H1 (cell line): ENCODE measurements at regions not wholly inside any gene's neighbourhood (a gene's known extent, or its start where the extent isn't known, plus 50 kb on each side); places are given as distances from the start of the nearest gene placed in this dataset.

Source experiments
- ATF2 ChIP-seq: IDR thresholded peaks from 2 replicates; pipeline ENCODE4 v1.6.1; 2012; ENCODE audit warnings: low read length, inconsistent platforms
- CBX5 ChIP-seq: fragments of 300-800, 300-1000 bp; sonication (generic); IDR thresholded peaks from 2 replicates; pipeline ENCODE4 v1.7.1; 2016; ENCODE audit warnings: antibody characterized with exemption, low read length, low read depth
- CTCF ChIP-seq, 3 experiments: IDR thresholded peaks; 1 replicate in 2 of 3; 2 replicates in 1 of 3; pipeline versions ENCODE4 v1.5.1 to v1.6.1; 2011; ENCODE audit warnings: low read length in 3 of 3, mild to moderate bottlenecking in 3 of 3, inconsistent platforms in 2 of 3, low read depth in 1 of 3, moderate library complexity in 1 of 3; ENCODE audit not compliant: insufficient read depth in 1 of 3; ENCODE audit errors: control extremely low read depth in 1 of 3
- EZH2 ChIP-seq: fragments of 200-600 bp; sonication (generic); IDR thresholded peaks from 2 replicates; pipeline ENCODE4 v1.7.1; 2012; ENCODE audit warnings: low read depth, mild to moderate bottlenecking, moderate library complexity, low read length, inconsistent platforms; ENCODE audit not compliant: severe bottlenecking
- KDM1A ChIP-seq: fragments of 200-600, 300-600 bp; sonication (generic); IDR thresholded peaks from 2 replicates; pipeline ENCODE4 v1.7.1; 2016; ENCODE audit warnings: mild to moderate bottlenecking, low read length, borderline replicate concordance
- POLR2A ChIP-seq, 2 experiments: IDR thresholded peaks; 1 replicate in 1 of 2; 2 replicates in 1 of 2; pipeline ENCODE4 v1.6.1; 2011; ENCODE audit warnings: low read depth in 2 of 2, low read length in 2 of 2, mild to moderate bottlenecking in 2 of 2; ENCODE audit errors: control extremely low read depth in 1 of 2
- POLR2AphosphoS5 ChIP-seq: IDR thresholded peaks from 2 replicates; pipeline ENCODE4 v1.6.1; 2011; ENCODE audit warnings: low read depth, low read length
- RAD21 ChIP-seq, 2 experiments: IDR thresholded peaks in 1 of 2; conservative IDR thresholded peaks in 1 of 2; 2 replicates each; pipeline ENCODE4 v1.6.1; 2011; ENCODE audit warnings: low read depth in 2 of 2, low read length in 2 of 2, improper control_type of control experiment in 1 of 2, inconsistent platforms in 1 of 2, mild to moderate bottlenecking in 1 of 2, moderate library complexity in 1 of 2
- SP1 ChIP-seq: IDR thresholded peaks from 2 replicates; pipeline ENCODE4 v1.6.1; 2011; ENCODE audit warnings: low read depth, low read length
- TAF7 ChIP-seq: optimal IDR thresholded peaks from 2 replicates; pipeline ENCODE3; 2011; ENCODE audit warnings: low read depth, mild to moderate bottlenecking, inconsistent platforms, low read length, moderate library complexity, borderline replicate concordance
- TBP ChIP-seq: IDR thresholded peaks from 2 replicates; pipeline ENCODE4 v1.6.1; 2011; ENCODE audit warnings: low read depth, low read length, improper control_type of control experiment
- USF2 ChIP-seq: IDR thresholded peaks from 2 replicates; pipeline ENCODE4 v1.6.1; 2011; ENCODE audit warnings: low read length, improper control_type of control experiment
- YY1 ChIP-seq: IDR thresholded peaks from 2 replicates; pipeline ENCODE4 v1.6.1; 2011; ENCODE audit warnings: low read depth, mild to moderate bottlenecking, low read length

- TF ChIP-seq CTCF (IDR thresholded peaks at IDR 0.05; ENCODE audit: control extremely low read depth in 1 of 3, insufficient read depth in 1 of 3, low read depth in 1 of 3, low read length in 3 of 3) (no peak), POLR2A (IDR thresholded peaks at IDR 0.05; ENCODE audit: control extremely low read depth in 1 of 2, low read depth in 2 of 2, low read length in 2 of 2) (no peak), SP1 (no peak), RAD21 (IDR thresholded peaks at IDR 0.05 in 1 of 2, conservative IDR thresholded peaks at IDR 0.05 in 1 of 2; ENCODE audit: low read depth in 2 of 2, low read length in 2 of 2) (no peak), USF2 (no peak), TAF7 (no peak), YY1 (no peak), ATF2 (no peak), POLR2AphosphoS5 (no peak), TBP (no peak), KDM1A (no peak), CBX5 (no peak), EZH2 (no peak)
Measured at GRCh38 chr10:78571891-78572290, 496.9 kb upstream of the ZMIZ1 start.
